ENCODE measurements at regions not wholly inside any gene's neighbourhood (a gene's known extent, or its start where the extent isn't known, plus 50 kb on each side); places are given as distances from the start of the nearest gene placed in this dataset.

GRCh38 chr3:43795491-43795890, 104.8 kb downstream of the ABHD5 start:
- no peaks in the 10 kb centered on the region for H3K4me1 Mint-ChIP-seq (ENCODE audit: low read depth)
- no peaks in the 10 kb centered on the region for H3K9me3 Mint-ChIP-seq
- no peak for ATAC-seq (replicated peaks in 1 of 2)
- no peak for DNase-seq
- H3K27me3 Mint-ChIP-seq (ENCODE audit: low read depth), result peaks cover 23% of the 10 kb centered on the region
- H3K4me3 Mint-ChIP-seq, result no peak overlapping the region
- no peaks in the 10 kb centered on the region for H3K36me3 Mint-ChIP-seq (ENCODE audit: insufficient read depth in 2 of 2)
- H3K27ac Mint-ChIP-seq, result peak overlapping the region; percentile 10

- no peak for DNase-seq
- H3K27me3 Mint-ChIP-seq (ENCODE audit: low read depth), result peaks cover 17% of the 10 kb centered on the region
- H3K4me3 Mint-ChIP-seq, result no peak overlapping the region
- no peaks in the 10 kb centered on the region for H3K9me3 Mint-ChIP-seq
- peak in 1 of 2 donors; percentile 23 for ATAC-seq (replicated peaks in 1 of 2)
- H3K4me1 Mint-ChIP-seq (ENCODE audit: low read depth), result no peaks in the 10 kb centered on the region
- H3K27ac Mint-ChIP-seq, result no peak overlapping the region
- no peaks in the 10 kb centered on the region for H3K36me3 Mint-ChIP-seq (ENCODE audit: insufficient read depth in 2 of 2)
Observed at GRCh38 chr3:43796041-43796596, 105.4 kb downstream of the ABHD5 start.

GRCh38 chr3:43797794-43798193, 107.1 kb downstream of the ABHD5 start:
- peaks cover 12% of the 10 kb centered on the region for H3K27me3 Mint-ChIP-seq (ENCODE audit: low read depth)
- no peak for DNase-seq

GRCh38 chr3:43810797-43811196, 120.1 kb downstream of the ABHD5 start:
- ATAC-seq (replicated peaks in 1 of 2) (no peak), DNase-seq (no peak)
- no peaks in the 10 kb centered on the region for H3K36me3 Mint-ChIP-seq (ENCODE audit: insufficient read depth in 2 of 2)
- H3K27me3 Mint-ChIP-seq (ENCODE audit: low read depth), result peaks cover 39% of the 10 kb centered on the region
- peaks cover 2% of the 10 kb centered on the region in 2 donors for H3K9me3 Mint-ChIP-seq
- H3K4me3 Mint-ChIP-seq, result no peak overlapping the region
- no peak overlapping the region for H3K27ac Mint-ChIP-seq
- H3K4me1 Mint-ChIP-seq (ENCODE audit: low read depth), result no peaks in the 10 kb centered on the region

More at GRCh38 chr3:43797794-43798193, 107.1 kb downstream of the ABHD5 start:
- no peak for ATAC-seq (replicated peaks in 1 of 2)
- H3K4me3 Mint-ChIP-seq, result no peak overlapping the region
- no peak overlapping the region for H3K27ac Mint-ChIP-seq
- peaks cover 0 to 6% of the 10 kb centered on the region in 2 donors for H3K36me3 Mint-ChIP-seq (ENCODE audit: insufficient read depth in 2 of 2)
- H3K4me1 Mint-ChIP-seq (ENCODE audit: low read depth), result no peaks in the 10 kb centered on the region
- H3K9me3 Mint-ChIP-seq, result peaks cover 0 to 1% of the 10 kb centered on the region in 2 donors

- no peak overlapping the region for H3K4me3 Mint-ChIP-seq
- ATAC-seq (replicated peaks in 1 of 2), result no peak
- peaks cover 17% of the 10 kb centered on the region for H3K27me3 Mint-ChIP-seq (ENCODE audit: low read depth)
- DNase-seq, result no peak
- no peaks in the 10 kb centered on the region for H3K36me3 Mint-ChIP-seq (ENCODE audit: insufficient read depth in 2 of 2)
- no peaks in the 10 kb centered on the region for H3K9me3 Mint-ChIP-seq
- H3K27ac Mint-ChIP-seq, result no peak overlapping the region
- H3K4me1 Mint-ChIP-seq (ENCODE audit: low read depth), result peaks cover 12% of the 10 kb centered on the region
Observed at GRCh38 chr3:43814461-43814860, 123.7 kb downstream of the ABHD5 start.

- Mint-ChIP-seq H3K4me1 (ENCODE audit: low read depth) (peaks cover 12% of the 10 kb centered on the region), H3K27ac (no peak overlapping the region), H3K27me3 (ENCODE audit: low read depth) (peaks cover 17% of the 10 kb centered on the region), H3K4me3 (no peak overlapping the region), H3K9me3 (no peaks in the 10 kb centered on the region), H3K36me3 (ENCODE audit: insufficient read depth in 2 of 2) (no peaks in the 10 kb centered on the region)
- DNase-seq, result no peak
- ATAC-seq (replicated peaks in 1 of 2), result no peak
Observed at GRCh38 chr3:43816372-43816771, 125.6 kb downstream of the ABHD5 start.

GRCh38 chr3:43817064-43817463, 126.3 kb downstream of the ABHD5 start:
- Mint-ChIP-seq H3K4me3 (no peak overlapping the region), H3K4me1 (ENCODE audit: low read depth) (peaks cover 12% of the 10 kb centered on the region)
- no peak for ATAC-seq (replicated peaks in 1 of 2)

GRCh38 chr3:43817825-43818224, 127.1 kb downstream of the ABHD5 start:
- H3K27me3 Mint-ChIP-seq (ENCODE audit: low read depth), result peaks cover 16% of the 10 kb centered on the region
- ATAC-seq (replicated peaks in 1 of 2) (peak; percentile 95 to 97), DNase-seq (peak; percentile 31 to 33)
- H3K4me3 Mint-ChIP-seq, result peak overlapping the region; percentile 19 to 33
- H3K36me3 Mint-ChIP-seq (ENCODE audit: insufficient read depth in 2 of 2), result no peaks in the 10 kb centered on the region
- H3K4me1 Mint-ChIP-seq (ENCODE audit: low read depth), result peaks cover 12% of the 10 kb centered on the region
- H3K27ac Mint-ChIP-seq, result peak overlapping the region; percentile 21
- no peaks in the 10 kb centered on the region for H3K9me3 Mint-ChIP-seq

More at GRCh38 chr3:43817064-43817463, 126.3 kb downstream of the ABHD5 start:
- Mint-ChIP-seq H3K27me3 (ENCODE audit: low read depth) (peaks cover 17% of the 10 kb centered on the region), H3K36me3 (ENCODE audit: insufficient read depth in 2 of 2) (no peaks in the 10 kb centered on the region), H3K27ac (no peak overlapping the region), H3K9me3 (no peaks in the 10 kb centered on the region)
- DNase-seq, result no peak

- Mint-ChIP-seq H3K27ac (peak overlapping the region; percentile 21), H3K4me1 (ENCODE audit: low read depth) (peaks cover 12% of the 10 kb centered on the region), H3K9me3 (no peaks in the 10 kb centered on the region), H3K27me3 (ENCODE audit: low read depth) (peaks cover 12% of the 10 kb centered on the region), H3K4me3 (peak overlapping the region; percentile 22 to 26), H3K36me3 (ENCODE audit: insufficient read depth in 2 of 2) (no peaks in the 10 kb centered on the region)
- DNase-seq (no peak), ATAC-seq (replicated peaks in 1 of 2) (peak; percentile 56 to 57)
Observed at GRCh38 chr3:43818229-43818628, 127.5 kb downstream of the ABHD5 start.

GRCh38 chr3:43838009-43838758, 147.4 kb downstream of the ABHD5 start:
- Mint-ChIP-seq H3K27ac (no peak overlapping the region), H3K4me3 (no peak overlapping the region), H3K36me3 (ENCODE audit: insufficient read depth in 2 of 2) (peaks cover 3 to 5% of the 10 kb centered on the region in 2 donors), H3K4me1 (ENCODE audit: low read depth) (no peaks in the 10 kb centered on the region), H3K27me3 (ENCODE audit: low read depth) (peaks cover 25% of the 10 kb centered on the region), H3K9me3 (peaks cover 12% of the 10 kb centered on the region in 2 donors)
- DNase-seq (no peak), ATAC-seq (replicated peaks in 1 of 2) (no peak)

- Mint-ChIP-seq H3K4me3 (no peak overlapping the region), H3K4me1 (ENCODE audit: low read depth) (no peaks in the 10 kb centered on the region), H3K27me3 (ENCODE audit: low read depth) (peaks cover 30% of the 10 kb centered on the region), H3K9me3 (peaks cover 12% of the 10 kb centered on the region in 2 donors), H3K27ac (no peak overlapping the region), H3K36me3 (ENCODE audit: insufficient read depth in 2 of 2) (peaks cover 3 to 5% of the 10 kb centered on the region in 2 donors)
- DNase-seq, result no peak
- ATAC-seq (replicated peaks in 1 of 2), result no peak
Observed at GRCh38 chr3:43838877-43839276, 148.1 kb downstream of the ABHD5 start.

- Mint-ChIP-seq H3K27me3 (ENCODE audit: low read depth) (peaks cover 10% of the 10 kb centered on the region), H3K27ac (no peak overlapping the region), H3K4me3 (no peak overlapping the region), H3K9me3 (peaks cover 11 to 24% of the 10 kb centered on the region in 2 donors), H3K4me1 (ENCODE audit: low read depth) (no peaks in the 10 kb centered on the region), H3K36me3 (ENCODE audit: insufficient read depth in 2 of 2) (peaks cover 4 to 10% of the 10 kb centered on the region in 2 donors)
- ATAC-seq (replicated peaks in 1 of 2) (no peak), DNase-seq (no peak)
Observed at GRCh38 chr3:43843386-43843785, 152.6 kb downstream of the ABHD5 start.

GRCh38 chr3:43844757-43845156, 154.0 kb downstream of the ABHD5 start:
- Mint-ChIP-seq H3K9me3 (peaks cover 10 to 21% of the 10 kb centered on the region in 2 donors), H3K27ac (no peak overlapping the region), H3K27me3 (ENCODE audit: low read depth) (peaks cover 10% of the 10 kb centered on the region), H3K4me1 (ENCODE audit: low read depth) (no peaks in the 10 kb centered on the region), H3K36me3 (ENCODE audit: insufficient read depth in 2 of 2) (peaks cover 4 to 11% of the 10 kb centered on the region in 2 donors), H3K4me3 (no peak overlapping the region)
- no peak for DNase-seq
- ATAC-seq (replicated peaks in 1 of 2), result no peak

Measured in activated T-cell treated with anti-CD3 and anti-CD28 coated beads, Interleukin-2, amount 50 U/mL, for 72 hours (primary cell).